Activated CD4-positive, CD25-positive, alpha-beta regulatory T cell treated with anti-CD3 and anti-CD28 coated beads, Interleukin-2, amount 50 U/mL, for 72 hours (primary cell): ENCODE measurements at regions not wholly inside any gene's neighbourhood (a gene's known extent, or its start where the extent isn't known, plus 50 kb on each side); places are given as distances from the start of the nearest gene placed in this dataset.
A peak's percentile ranks its signal among the peaks of the same experiment; 100 is the strongest.

Experiments used
- DNase-seq: peaks from one replicate; pipeline ENCODE4 v3.0.0; 2021

DNA sequence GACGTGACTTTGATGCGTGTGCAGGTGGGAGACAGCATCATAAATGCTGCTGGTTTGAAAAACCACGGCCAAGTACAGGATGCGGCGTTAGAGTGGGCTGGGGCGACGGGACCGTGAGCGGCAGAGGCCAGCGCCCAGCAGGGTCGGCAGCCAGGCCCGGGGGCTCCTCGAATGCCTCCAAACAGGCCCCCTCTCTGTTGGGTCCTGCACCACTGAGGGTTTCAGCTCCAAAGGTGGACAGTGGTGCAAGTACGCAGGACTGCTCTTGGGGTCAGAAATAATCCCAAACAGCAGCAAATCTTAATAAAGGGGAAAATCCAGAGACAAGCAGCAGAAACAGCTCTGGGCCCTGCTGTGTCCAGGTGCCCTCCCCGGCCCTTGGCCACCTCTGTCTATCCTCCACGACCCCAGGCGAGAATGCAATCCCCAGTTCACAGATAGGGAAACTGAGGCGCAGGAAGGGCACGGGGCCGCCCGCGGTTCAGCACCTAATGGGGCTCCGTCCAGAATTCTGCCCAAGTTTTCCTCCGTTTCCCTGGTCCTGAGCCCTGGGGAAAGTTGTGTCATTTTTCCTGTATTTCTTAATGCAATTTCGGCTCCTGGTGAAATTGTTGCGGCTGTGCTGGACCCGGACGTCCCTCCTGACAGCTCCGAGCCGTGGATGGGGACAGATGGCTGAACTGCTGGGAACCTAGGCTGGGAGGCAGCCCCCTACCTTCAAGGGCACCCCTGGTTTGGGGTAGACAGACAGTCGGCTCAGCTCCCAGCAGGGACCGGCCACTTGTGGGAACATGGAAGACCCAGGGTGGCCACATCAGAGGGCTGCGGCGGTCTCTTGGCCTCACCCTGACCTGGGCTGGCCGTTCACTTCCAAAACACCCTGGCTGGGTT is 97.4 kb downstream of the FOXL3 start:
- DNase-seq, result peak; percentile 21

GRCh38 chr7:388023-388960 is 98.3 kb downstream of the FOXL3 start:
- DNase-seq, result peak; percentile 13

DNA sequence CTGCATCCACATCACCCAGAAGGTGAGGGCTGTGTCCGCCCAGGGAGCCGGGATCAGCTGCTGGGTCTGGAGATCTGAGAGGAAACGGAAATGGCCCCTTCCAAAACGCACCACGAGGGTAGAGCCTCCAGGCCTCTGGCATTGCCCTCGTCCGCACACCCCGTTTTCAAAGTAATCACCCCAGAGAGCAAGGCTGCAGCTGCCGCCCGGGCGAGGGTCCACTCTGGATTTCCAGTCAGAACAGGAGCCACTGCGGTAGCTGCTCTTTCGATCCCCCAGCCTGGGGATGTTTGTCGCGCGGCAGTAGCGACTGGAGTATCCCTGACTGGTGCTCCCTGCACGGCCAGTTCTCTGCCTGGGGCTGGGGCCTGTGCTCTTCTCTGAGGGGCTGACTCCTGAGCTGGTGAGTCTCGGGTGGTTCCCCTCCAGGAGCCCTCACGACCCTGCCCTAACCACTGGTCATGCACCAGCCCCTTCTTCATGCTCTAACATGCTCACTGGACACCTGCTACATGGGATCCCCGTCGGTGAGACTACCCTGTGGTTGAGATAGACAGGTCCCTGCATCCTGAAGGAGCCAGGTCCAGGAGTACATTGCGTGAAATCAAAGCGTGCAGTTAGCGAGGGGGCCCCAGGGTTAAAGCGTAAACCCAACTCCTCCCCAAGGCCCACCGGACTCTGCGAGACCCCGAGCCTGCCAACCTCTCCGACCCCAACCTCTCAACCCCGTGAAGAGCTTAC is 99.2 kb downstream of the FOXL3 start:
- DNase-seq, result peak; percentile 20

GRCh38 chr7:389911-390601 is 100.1 kb downstream of the FOXL3 start:
- DNase-seq, result peak; percentile 25

GRCh38 chr7:390761-391410 is 100.9 kb downstream of the FOXL3 start:
- peak; percentile 14 for DNase-seq

GRCh38 chr7:391411-391951 is 101.5 kb downstream of the FOXL3 start:
- DNase-seq, result peak; percentile 22

- DNase-seq, result peak; percentile 21
Observed at GRCh38 chr7:391961-392524, 102.1 kb downstream of the FOXL3 start.

DNA sequence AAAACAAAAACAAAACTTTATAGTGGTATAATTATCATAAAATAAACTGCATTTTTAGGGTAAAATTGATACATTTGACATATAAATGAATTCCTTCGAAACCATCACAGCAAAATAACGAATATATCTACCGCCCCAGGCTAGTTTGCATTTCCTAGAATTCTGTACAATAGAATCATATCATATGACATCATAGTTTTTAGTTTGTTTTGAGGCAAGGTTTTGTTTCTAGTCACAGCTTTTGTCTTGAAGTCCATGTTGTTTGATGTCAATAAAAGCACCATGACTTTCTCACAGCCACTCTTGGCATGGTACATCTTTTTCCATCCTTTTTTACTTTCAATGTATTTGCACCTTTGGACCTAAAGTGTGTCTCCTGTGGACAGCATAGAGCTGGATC is 102.9 kb downstream of the FOXL3 start:
- no peak for DNase-seq

GRCh38 chr7:395643-396042 is 105.7 kb downstream of the FOXL3 start:
- DNase-seq, result no peak

DNA sequence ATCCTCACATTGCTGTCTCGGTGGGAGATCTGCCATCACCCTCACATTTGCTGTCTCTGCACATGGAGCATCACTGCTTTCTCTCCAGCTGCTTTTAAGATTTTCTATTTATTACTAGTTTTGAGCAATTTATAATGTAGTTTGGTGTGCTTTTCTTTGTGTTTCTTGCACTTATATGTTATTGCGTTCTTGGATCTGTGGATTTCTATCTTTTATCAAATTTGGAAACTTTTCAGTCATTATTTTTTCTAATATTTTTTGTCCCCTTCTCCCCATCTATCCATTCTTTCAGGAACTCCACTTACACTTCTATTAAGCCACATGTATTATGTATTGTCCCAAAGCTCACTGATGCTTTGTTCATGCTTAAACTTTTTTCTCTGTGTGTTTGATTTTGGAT is 108.9 kb downstream of the FOXL3 start:
- no peak for DNase-seq

- DNase-seq, result no peak
Observed at GRCh38 chr7:400901-401485, 111.0 kb downstream of the FOXL3 start.

DNA sequence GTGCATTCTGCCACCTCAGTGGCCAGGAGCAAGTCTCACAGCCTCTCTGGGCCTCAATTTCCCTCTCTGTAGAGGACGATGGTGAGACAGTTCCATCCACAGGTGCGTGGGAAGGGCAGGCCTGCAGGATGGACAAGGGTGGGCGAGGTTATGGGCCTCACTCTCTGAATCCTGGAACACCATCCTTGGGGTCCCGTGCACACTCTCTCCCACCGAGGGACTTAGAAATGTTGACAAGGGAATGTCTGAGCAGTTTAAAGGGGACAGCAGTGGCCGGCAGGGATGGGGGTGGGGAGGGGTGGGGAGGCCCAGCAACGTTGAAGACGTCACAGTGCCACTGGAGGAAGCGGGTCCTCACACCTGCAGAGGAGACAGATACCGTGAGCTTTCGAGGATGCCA is 111.5 kb downstream of the FOXL3 start:
- DNase-seq, result no peak

GRCh38 chr7:404812-405488 is 114.7 kb downstream of the PDGFA start:
- DNase-seq, result no peak

DNA sequence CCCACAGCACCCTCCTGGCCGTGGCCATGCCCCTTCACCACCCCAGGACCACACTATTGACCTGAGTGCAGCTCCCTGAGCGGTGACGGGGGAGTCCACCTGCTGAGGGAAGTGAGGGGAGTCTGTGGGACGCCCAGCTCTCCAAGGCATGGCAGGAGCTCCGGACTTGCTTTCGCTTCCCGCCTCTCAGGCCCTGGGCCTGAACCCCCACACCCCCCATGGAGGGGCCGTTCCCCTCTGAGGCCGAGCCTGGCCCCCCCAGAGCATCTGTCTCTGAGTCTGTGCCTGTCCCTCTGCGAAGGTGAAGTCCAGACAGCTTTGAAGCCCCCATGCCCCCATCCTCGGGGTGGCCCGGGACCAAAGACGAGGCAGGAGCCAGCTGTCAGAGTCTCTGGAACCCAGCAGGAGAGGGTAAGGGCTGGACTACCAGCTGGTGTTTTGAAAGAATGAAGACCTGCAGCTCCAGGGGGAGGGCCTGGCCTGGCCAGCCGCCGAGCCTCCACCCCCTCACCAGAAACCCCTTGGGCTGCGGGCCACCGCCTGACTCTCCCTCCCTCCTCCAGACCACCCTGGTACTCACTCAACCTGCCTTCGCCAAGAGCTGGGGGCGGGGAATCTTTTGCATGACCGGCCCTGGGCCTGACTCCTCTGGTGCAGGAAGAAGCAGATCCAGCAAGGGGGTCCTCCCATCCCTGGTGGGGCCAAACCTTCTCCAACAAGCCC is 114.0 kb downstream of the PDGFA start:
- DNase-seq, result no peak

DNA sequence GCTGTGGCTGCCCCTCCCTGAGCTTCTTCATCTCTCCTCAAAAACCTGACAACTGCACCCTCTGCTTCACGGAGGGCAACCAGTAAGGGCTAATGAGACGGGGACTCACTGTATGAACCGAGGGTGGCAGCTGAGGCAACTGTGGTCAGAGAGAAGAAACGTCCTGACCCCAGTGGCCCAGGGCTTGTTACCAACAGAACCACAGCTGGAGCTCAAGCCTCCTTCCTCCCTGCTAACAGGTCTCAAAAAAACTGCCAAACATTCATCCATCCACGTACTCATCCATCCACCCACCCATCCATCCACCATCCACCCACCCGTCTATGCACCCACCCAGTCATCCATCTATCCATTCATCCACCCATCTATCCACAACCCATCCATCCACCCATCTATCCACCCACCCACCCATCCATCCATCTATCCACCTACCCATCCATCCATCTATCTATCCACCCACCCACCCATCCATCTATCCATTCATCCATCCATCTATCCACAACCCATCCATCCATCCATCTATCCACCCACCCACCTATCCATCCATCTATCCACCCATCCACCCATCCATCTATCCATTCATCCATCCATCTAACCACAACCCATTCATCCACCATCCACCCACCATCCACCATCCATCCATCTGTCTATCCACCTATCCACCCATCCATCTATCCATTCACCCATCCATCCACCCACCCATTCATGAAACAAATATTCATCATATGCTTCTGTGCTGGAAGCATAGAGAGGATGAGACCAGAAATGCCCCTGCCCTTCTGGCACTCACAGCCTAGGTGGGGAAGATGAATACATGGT is 111.7 kb downstream of the PDGFA start:
- peak; percentile 21 for DNase-seq

GRCh38 chr7:408751-409311 is 110.8 kb downstream of the PDGFA start:
- no peak for DNase-seq

GRCh38 chr7:409339-410281 is 110.0 kb downstream of the PDGFA start:
- DNase-seq, result peak; percentile 29
